CD14-positive monocyte (primary cell): ENCODE measurements at regions not wholly inside any gene's neighbourhood (a gene's known extent, or its start where the extent isn't known, plus 50 kb on each side); places are given as distances from the start of the nearest gene placed in this dataset.

Source experiments
- DNase-seq, 3 donors: peaks; one replicate each; pipeline ENCODE4 v3.0.0-alpha.2; 2011 to 2022
- H2AFZ ChIP-seq: 2 replicates; pipeline ENCODE4 v1.6.0; 2012; ENCODE audit warnings: mild to moderate bottlenecking, low read depth, low read length, inconsistent platforms; ENCODE audit not compliant: insufficient read depth, poor library complexity, severe bottlenecking
- H3K27ac ChIP-seq, 2 donors: 1 replicate in 1 of 2; 2 replicates in 1 of 2; pipeline ENCODE4 v1.5.1; 2012 to 2013; ENCODE audit warnings: low read length in 2 of 2, control low read depth in 1 of 2, inconsistent platforms in 1 of 2, low read depth in 1 of 2, mild to moderate bottlenecking in 1 of 2
- H3K27me3 ChIP-seq, 2 donors: one replicate each; pipeline versions ENCODE4 v1.6.0 to v1.6.1; 2011 to 2013; ENCODE audit warnings: low read length in 2 of 2; ENCODE audit not compliant: control insufficient read depth in 2 of 2, insufficient read depth in 2 of 2
- H3K36me3 ChIP-seq, 2 donors: replicated peaks in 1 of 2; 1 replicate in 1 of 2; 2 replicates in 1 of 2; pipeline versions ENCODE4 v1.5.1 to v1.6.1; 2012 to 2013; ENCODE audit warnings: low read length in 2 of 2, control low read depth in 1 of 2, inconsistent platforms in 1 of 2, mild to moderate bottlenecking in 1 of 2; ENCODE audit not compliant: insufficient read depth in 2 of 2, control insufficient read depth in 1 of 2
- H3K4me1 ChIP-seq, 2 donors: 1 replicate in 1 of 2; 2 replicates in 1 of 2; pipeline versions ENCODE4 v1.5.1 to v1.6.1; 2012 to 2013; ENCODE audit warnings: low read length in 2 of 2, control low read depth in 1 of 2, inconsistent platforms in 1 of 2, mild to moderate bottlenecking in 1 of 2, moderate library complexity in 1 of 2; ENCODE audit not compliant: insufficient read depth in 2 of 2, control insufficient read depth in 1 of 2
- H3K4me2 ChIP-seq: replicated peaks from 2 replicates; pipeline ENCODE3; 2012; ENCODE audit warnings: low read length, moderate library complexity, mild to moderate bottlenecking; ENCODE audit not compliant: poor library complexity, severe bottlenecking; ENCODE audit errors: extremely low read depth
- H3K4me3 ChIP-seq, 3 experiments: fragments of 200-600 bp in 1 of 3; sonication (generic) in 1 of 3; replicated peaks in 1 of 3; 1 replicate in 2 of 3; 2 replicates in 1 of 3; pipeline ENCODE4 v1.5.1; 2011 to 2013; ENCODE audit warnings: low read length in 3 of 3, mild to moderate bottlenecking in 3 of 3, control low read depth in 2 of 3, low read depth in 2 of 3, inconsistent platforms in 1 of 3, moderate library complexity in 1 of 3
- H3K79me2 ChIP-seq: 2 replicates; pipeline ENCODE4 v1.6.0; 2012; ENCODE audit warnings: mild to moderate bottlenecking, control low read depth, inconsistent platforms, low read length, moderate library complexity; ENCODE audit not compliant: insufficient read depth
- H3K9ac ChIP-seq: 2 replicates; pipeline ENCODE4 v1.6.0; 2017; ENCODE audit warnings: low read length, mild to moderate bottlenecking; ENCODE audit not compliant: insufficient read depth, poor library complexity, severe bottlenecking
- H3K9me3 ChIP-seq, 2 donors: replicated peaks in 1 of 2; 1 replicate in 1 of 2; 2 replicates in 1 of 2; pipeline versions ENCODE4 v1.5.1 to v1.6.1; 2012 to 2013; ENCODE audit warnings: low read length in 2 of 2, control low read depth in 1 of 2; ENCODE audit not compliant: control insufficient read depth in 1 of 2, insufficient read depth in 1 of 2
- H4K20me1 ChIP-seq: 2 replicates; pipeline ENCODE4 v1.6.0; 2012; ENCODE audit warnings: mild to moderate bottlenecking, low read length, control low read depth, moderate library complexity; ENCODE audit not compliant: insufficient read depth
- H3K27ac Mint-ChIP-seq, 7 donors: one replicate each; pipeline ENCODE4 v1.8.0; 2020; ENCODE audit warnings: mild to moderate bottlenecking in 7 of 7, mixed read lengths in 7 of 7, moderate library complexity in 6 of 7, inconsistent platforms in 2 of 7
- H3K27me3 Mint-ChIP-seq, 3 donors: one replicate each; pipeline ENCODE4 v1.8.0; 2021 to 2022; ENCODE audit warnings: low read depth in 3 of 3, mild to moderate bottlenecking in 3 of 3, mixed read lengths in 3 of 3, moderate library complexity in 3 of 3, inconsistent platforms in 1 of 3
- H3K36me3 Mint-ChIP-seq, 2 donors: one replicate each; pipeline ENCODE4 v1.8.0; 2020; ENCODE audit warnings: mixed read lengths in 2 of 2, inconsistent platforms in 1 of 2, mild to moderate bottlenecking in 1 of 2
- H3K4me1 Mint-ChIP-seq: one replicate; pipeline ENCODE4 v1.8.0; 2020; ENCODE audit warnings: mild to moderate bottlenecking, mixed read lengths
- H3K4me3 Mint-ChIP-seq, 2 donors: one replicate each; pipeline ENCODE4 v1.8.0; 2020; ENCODE audit warnings: mild to moderate bottlenecking in 2 of 2, mixed read lengths in 2 of 2, moderate library complexity in 1 of 2
- H3K9me3 Mint-ChIP-seq, 7 donors: one replicate each; pipeline ENCODE4 v1.8.0; 2020 to 2022; ENCODE audit warnings: mixed read lengths in 7 of 7, mild to moderate bottlenecking in 6 of 7, moderate library complexity in 6 of 7, inconsistent platforms in 2 of 7
- WGBS: methylation state at CpG from one replicate; pipeline ENCODE4 v1.1.5; 2013; ENCODE audit warnings: missing lambda C conversion rate; ENCODE audit not compliant: insufficient coverage; 5-methylcytosine and 5-hydroxymethylcytosine counted together
- intact Hi-C, 2 donors: fragments of 100-400 bp; cut with micrococcal nuclease; formaldehyde crosslinking; loops; one replicate each; pipeline versions ENCODE4 v1.15.0 to v1.15.1; 2023
- TF ChIP-seq, protein P1 (sequence below): fragments of 200-600 bp; IDR thresholded peaks from one replicate; pipeline ENCODE4 v1.8.0; 2022; ENCODE audit warnings: antibody characterized with exemption, mild to moderate bottlenecking

DNA sequence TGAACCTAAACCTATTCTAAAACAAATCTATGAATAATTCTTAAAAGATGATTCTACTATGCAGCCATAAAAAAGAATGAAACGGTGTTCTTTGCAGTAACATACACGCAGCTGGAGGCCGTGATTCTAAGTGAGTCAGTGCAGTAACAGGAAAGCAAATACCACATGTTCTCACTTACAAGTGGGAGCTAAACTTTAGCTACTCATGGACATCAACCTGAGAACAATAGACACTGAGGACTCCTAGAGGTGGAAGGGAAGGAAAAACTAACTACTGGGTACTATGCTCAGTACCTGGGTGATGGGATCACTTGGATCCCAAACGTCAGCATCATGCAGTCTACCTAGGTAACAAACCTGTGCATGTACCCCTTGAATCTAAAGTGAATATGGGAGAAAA, 575.0 kb upstream of the MGMT start:
- no peak overlapping the region for H2AFZ ChIP-seq
- H4K20me1 ChIP-seq, result no peaks in the 10 kb centered on the region
- intact Hi-C loops, result no loop called here
- H3K27ac ChIP-seq, result no peak overlapping the region
- no peaks in the 10 kb centered on the region for H3K36me3 ChIP-seq
- H3K27me3 Mint-ChIP-seq, result peaks cover 0 to 4% (median 0%) of the 10 kb centered on the region in 3 donors
- peaks cover 0 to 9% (median 3%) of the 10 kb centered on the region in 7 donors for H3K9me3 Mint-ChIP-seq
- H3K27ac Mint-ChIP-seq, result no peak overlapping the region
- no peak overlapping the region for H3K4me3 Mint-ChIP-seq
- no peaks in the 10 kb centered on the region for H3K79me2 ChIP-seq
- no peaks in the 10 kb centered on the region for H3K4me1 ChIP-seq
- H3K4me3 ChIP-seq, result no peak overlapping the region
- H3K9me3 ChIP-seq, result peaks cover 1 to 2% of the 10 kb centered on the region in 2 donors
- H3K9ac ChIP-seq, result no peak overlapping the region
- H3K27me3 ChIP-seq, result no peaks in the 10 kb centered on the region
- no peak for DNase-seq
- TF ChIP-seq, protein P1, sequence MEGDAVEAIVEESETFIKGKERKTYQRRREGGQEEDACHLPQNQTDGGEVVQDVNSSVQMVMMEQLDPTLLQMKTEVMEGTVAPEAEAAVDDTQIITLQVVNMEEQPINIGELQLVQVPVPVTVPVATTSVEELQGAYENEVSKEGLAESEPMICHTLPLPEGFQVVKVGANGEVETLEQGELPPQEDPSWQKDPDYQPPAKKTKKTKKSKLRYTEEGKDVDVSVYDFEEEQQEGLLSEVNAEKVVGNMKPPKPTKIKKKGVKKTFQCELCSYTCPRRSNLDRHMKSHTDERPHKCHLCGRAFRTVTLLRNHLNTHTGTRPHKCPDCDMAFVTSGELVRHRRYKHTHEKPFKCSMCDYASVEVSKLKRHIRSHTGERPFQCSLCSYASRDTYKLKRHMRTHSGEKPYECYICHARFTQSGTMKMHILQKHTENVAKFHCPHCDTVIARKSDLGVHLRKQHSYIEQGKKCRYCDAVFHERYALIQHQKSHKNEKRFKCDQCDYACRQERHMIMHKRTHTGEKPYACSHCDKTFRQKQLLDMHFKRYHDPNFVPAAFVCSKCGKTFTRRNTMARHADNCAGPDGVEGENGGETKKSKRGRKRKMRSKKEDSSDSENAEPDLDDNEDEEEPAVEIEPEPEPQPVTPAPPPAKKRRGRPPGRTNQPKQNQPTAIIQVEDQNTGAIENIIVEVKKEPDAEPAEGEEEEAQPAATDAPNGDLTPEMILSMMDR, result no peak
- H3K4me1 Mint-ChIP-seq, result no peaks in the 10 kb centered on the region
- H3K36me3 Mint-ChIP-seq, result no peaks in the 10 kb centered on the region
- 86% methylated on average over 1 of the region's 4 CpGs for WGBS
- H3K4me2 ChIP-seq, result no peak overlapping the region

DNA sequence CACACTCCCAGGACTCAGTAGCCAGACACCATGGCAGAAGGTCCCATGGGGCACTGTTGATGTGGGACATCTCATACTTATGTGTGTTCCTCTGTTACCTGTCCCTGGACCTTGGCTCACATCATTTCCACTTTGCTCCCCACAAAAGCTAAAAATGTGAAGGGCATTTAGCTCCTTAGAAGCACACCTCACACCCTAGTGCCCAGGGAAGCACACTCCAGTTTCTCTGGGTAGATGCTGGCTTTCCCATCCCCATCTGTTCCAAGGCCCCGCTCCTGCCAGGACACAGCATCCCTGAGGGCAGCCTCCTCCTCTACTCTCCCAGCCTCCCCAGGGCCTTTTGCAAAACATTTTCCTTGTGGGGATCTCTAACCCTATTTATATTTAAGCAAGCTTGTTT, 572.4 kb upstream of the MGMT start:
- peaks cover 0 to 6% (median 0%) of the 10 kb centered on the region in 7 donors for H3K9me3 Mint-ChIP-seq
- no peaks in the 10 kb centered on the region for H3K4me1 ChIP-seq
- H4K20me1 ChIP-seq, result no peaks in the 10 kb centered on the region
- no peak for DNase-seq
- WGBS, result 100% methylated on average over 1 of the region's 1 CpG
- intact Hi-C loops, result no loop called here
- H3K9ac ChIP-seq, result no peak overlapping the region
- H3K36me3 ChIP-seq, result no peaks in the 10 kb centered on the region
- H2AFZ ChIP-seq, result no peak overlapping the region
- H3K27me3 Mint-ChIP-seq, result peaks cover 0 to 7% (median 0%) of the 10 kb centered on the region in 3 donors
- H3K27ac ChIP-seq, result no peak overlapping the region
- no peaks in the 10 kb centered on the region for H3K4me1 Mint-ChIP-seq
- no peak overlapping the region for H3K4me3 Mint-ChIP-seq
- H3K27ac Mint-ChIP-seq, result no peak overlapping the region
- TF ChIP-seq, protein P1, result no peak
- H3K4me2 ChIP-seq, result no peak overlapping the region
- H3K4me3 ChIP-seq, result no peak overlapping the region
- no peaks in the 10 kb centered on the region for H3K79me2 ChIP-seq
- H3K27me3 ChIP-seq, result no peaks in the 10 kb centered on the region
- no peaks in the 10 kb centered on the region for H3K36me3 Mint-ChIP-seq
- no peaks in the 10 kb centered on the region for H3K9me3 ChIP-seq
